ENCODE measurements at regions not wholly inside any gene's neighbourhood (a gene's known extent, or its start where the extent isn't known, plus 50 kb on each side); places are given as distances from the start of the nearest gene placed in this dataset.

GRCh38 chr11:71335371-71335770 is 83.0 kb upstream of the SHANK2 start:
- TF ChIP-seq CTCF (IDR thresholded peaks at IDR 0.05 in 4 of 5, conservative IDR thresholded peaks at IDR 0.05 in 1 of 5): no peak
- no peak for TF ChIP-seq POLR2A (IDR thresholded peaks at IDR 0.05)
